IMR-90 (cell line): ENCODE measurements at regions not wholly inside any gene's neighbourhood (a gene's known extent, or its start where the extent isn't known, plus 50 kb on each side); places are given as distances from the start of the nearest gene placed in this dataset.

Source experiments
- ATAC-seq: fragments of 200-7000 bp; cut with Tn5 transposase; 2 replicates; pipeline ENCODE4 v1.9.1; 2020; ENCODE audit warnings: low read depth, mild to moderate bottlenecking, moderate library complexity
- BruUV-seq: library from RNA; stranded (reverse); fragments of 400-500 nt; replicated peaks from 2 replicates; lab custom pipeline; 2021; lab: Mats Ljungman, UMichigan
- CTCF ChIA-PET: fragments of 300-600 bp; formaldehyde crosslinking; extraction: SDS; loops from one replicate; lab custom pipeline; 2021; ENCODE audit warnings: antibody characterized with exemption; lab: Yijun Ruan, JAX
- POLR2A ChIA-PET: fragments of 300-600 bp; sonication (Branson Sonifier 250); formaldehyde crosslinking; loops from one replicate; lab custom pipeline; 2022; ENCODE audit warnings: antibody characterized with exemption; ENCODE audit not compliant: unreplicated experiment; lab: Charles Lee
- DNase-seq: peaks from one replicate; pipeline ENCODE4 v3.0.0; 2013
- H2AFZ ChIP-seq: replicated peaks from 2 replicates; pipeline ENCODE3; 2013; ENCODE audit warnings: low read length, mild to moderate bottlenecking; ENCODE audit not compliant: poor library complexity
- H2AK5ac ChIP-seq: 2 replicates; pipeline ENCODE4 v1.6.1; 2013; ENCODE audit warnings: low read depth, low read length, inconsistent platforms
- H2AK9ac ChIP-seq: replicated peaks from 2 replicates; pipeline ENCODE3; 2013; ENCODE audit warnings: mild to moderate bottlenecking, low read depth, low read length, moderate library complexity; ENCODE audit not compliant: poor library complexity
- H2BK120ac ChIP-seq: 2 replicates; pipeline ENCODE4 v1.6.1; 2013; ENCODE audit warnings: low read depth, low read length, inconsistent platforms
- H2BK15ac ChIP-seq: 3 replicates; pipeline ENCODE4 v1.6.1; 2013; ENCODE audit warnings: low read depth, low read length, inconsistent platforms
- H2BK20ac ChIP-seq: 2 replicates; pipeline ENCODE4 v1.6.1; 2013; ENCODE audit warnings: low read depth, mild to moderate bottlenecking, inconsistent platforms, low read length, moderate library complexity
- H2BK5ac ChIP-seq: 2 replicates; pipeline ENCODE4 v1.6.1; 2013; ENCODE audit warnings: mild to moderate bottlenecking, low read depth, low read length, inconsistent platforms; ENCODE audit not compliant: poor library complexity, severe bottlenecking
- H3K14ac ChIP-seq: replicated peaks from 2 replicates; pipeline ENCODE4 v1.6.1; 2013; ENCODE audit warnings: low read depth, low read length, inconsistent platforms
- H3K18ac ChIP-seq: 2 replicates; pipeline ENCODE4 v1.6.1; 2013; ENCODE audit warnings: low read depth, low read length, control low read depth
- H3K23ac ChIP-seq: 2 replicates; pipeline ENCODE4 v1.6.1; 2013; ENCODE audit warnings: low read depth, low read length, inconsistent platforms
- H3K27ac ChIP-seq: 2 replicates; pipeline ENCODE4 v1.5.1; 2013; ENCODE audit warnings: mild to moderate bottlenecking, control low read depth, low read length; ENCODE audit not compliant: insufficient read depth
- H3K27me3 ChIP-seq: 2 replicates; pipeline ENCODE4 v1.6.1; 2013; ENCODE audit warnings: low read length; ENCODE audit not compliant: control insufficient read depth, insufficient read depth
- H3K36me3 ChIP-seq: 2 replicates; pipeline ENCODE4 v1.6.1; 2013; ENCODE audit warnings: low read length, mixed read lengths; ENCODE audit not compliant: control insufficient read depth, insufficient read depth
- H3K4ac ChIP-seq: 2 replicates; pipeline ENCODE4 v1.6.1; 2013; ENCODE audit warnings: low read depth, low read length, inconsistent platforms
- H3K4me1 ChIP-seq: 2 replicates; pipeline ENCODE4 v1.6.1; 2013; ENCODE audit warnings: low read length, mixed read lengths; ENCODE audit not compliant: control insufficient read depth, insufficient read depth
- H3K4me2 ChIP-seq: 2 replicates; pipeline ENCODE4 v1.6.1; 2013; ENCODE audit warnings: low read depth, mild to moderate bottlenecking, control low read depth, low read length, moderate library complexity
- H3K4me3 ChIP-seq: 2 replicates; pipeline ENCODE4 v1.5.1; 2013; ENCODE audit warnings: low read depth, mild to moderate bottlenecking, control low read depth, low read length, moderate library complexity; ENCODE audit not compliant: insufficient read depth
- H3K56ac ChIP-seq: 2 replicates; pipeline ENCODE4 v1.6.1; 2013; ENCODE audit warnings: low read length, inconsistent platforms; ENCODE audit not compliant: insufficient read depth; ENCODE audit errors: extremely low read depth
- H3K79me1 ChIP-seq, 2 experiments: 2 replicates each; pipeline ENCODE4 v1.6.1; 2013; ENCODE audit warnings: low read length in 2 of 2, inconsistent platforms in 1 of 2, low read depth in 1 of 2
- H3K9ac ChIP-seq: 2 replicates; pipeline ENCODE4 v1.6.1; 2013; ENCODE audit warnings: low read depth, low read length, control low read depth
- H3K9me1 ChIP-seq: 2 replicates; pipeline ENCODE4 v1.6.1; 2013; ENCODE audit warnings: low read length, inconsistent platforms; ENCODE audit not compliant: insufficient read depth
- H3K9me3 ChIP-seq: 2 replicates; pipeline ENCODE4 v1.6.1; 2013; ENCODE audit warnings: low read length; ENCODE audit not compliant: control insufficient read depth, insufficient read depth
- H4K20me1 ChIP-seq: 2 replicates; pipeline ENCODE4 v1.6.1; 2013; ENCODE audit warnings: low read length, inconsistent platforms; ENCODE audit not compliant: insufficient read depth
- H4K5ac ChIP-seq: 2 replicates; pipeline ENCODE4 v1.6.1; 2013; ENCODE audit warnings: mild to moderate bottlenecking, low read depth, low read length, control low read depth
- H4K8ac ChIP-seq, 2 experiments: 2 replicates each; pipeline ENCODE4 v1.6.1; 2013; ENCODE audit warnings: low read depth in 2 of 2, low read length in 2 of 2, control low read depth in 1 of 2, inconsistent platforms in 1 of 2
- H4K91ac ChIP-seq: 2 replicates; pipeline ENCODE4 v1.6.1; 2013; ENCODE audit warnings: low read depth, low read length, inconsistent platforms; ENCODE audit not compliant: insufficient read depth
- BHLHE40 ChIP-seq: fragments of 150-350 bp; IDR thresholded peaks from 2 replicates; pipeline ENCODE4 v1.6.1; 2016; ENCODE audit warnings: mild to moderate bottlenecking, low read depth, low read length
- CHD1 ChIP-seq: IDR thresholded peaks from 2 replicates; pipeline ENCODE4 v1.6.1; 2012; ENCODE audit warnings: low read depth, low read length, improper control_type of control experiment
- ELK1 ChIP-seq: fragments of 150-350 bp; IDR thresholded peaks from 2 replicates; pipeline ENCODE4 v1.6.1; 2016; ENCODE audit warnings: low read depth, mild to moderate bottlenecking, low read length, moderate library complexity, borderline replicate concordance
- MAFK ChIP-seq: IDR thresholded peaks from 2 replicates; pipeline ENCODE4 v1.6.1; 2012; ENCODE audit warnings: low read depth, low read length, improper control_type of control experiment
- MAZ ChIP-seq: IDR thresholded peaks from 2 replicates; pipeline ENCODE4 v1.6.1; 2012; ENCODE audit warnings: low read depth, mild to moderate bottlenecking, low read length, improper control_type of control experiment, moderate library complexity, borderline replicate concordance
- NFE2L2 ChIP-seq: fragments of 150-350 bp; IDR thresholded peaks from 2 replicates; pipeline ENCODE4 v1.6.1; 2016; ENCODE audit warnings: low read depth, mild to moderate bottlenecking, low read length
- RAD21 ChIP-seq: IDR thresholded peaks from 2 replicates; pipeline ENCODE4 v1.6.1; 2012; ENCODE audit warnings: low read length, improper control_type of control experiment
- RFX5 ChIP-seq: IDR thresholded peaks from 2 replicates; pipeline ENCODE4 v1.8.0; 2012; ENCODE audit warnings: low read depth, mild to moderate bottlenecking, low read length, moderate library complexity
- USF2 ChIP-seq: fragments of 150-350 bp; IDR thresholded peaks from 2 replicates; pipeline ENCODE4 v1.6.1; 2017; ENCODE audit warnings: mild to moderate bottlenecking, antibody characterized with exemption, low read length, low read depth
- WGBS, 2 experiments: methylation state at CpG; one replicate each; pipeline versions ENCODE4 v1.1.5 to v1.1.7; 2013; ENCODE audit warnings: missing lambda C conversion rate in 2 of 2; ENCODE audit not compliant: insufficient read length in 1 of 2; ENCODE audit errors: extremely low coverage in 2 of 2; 5-methylcytosine and 5-hydroxymethylcytosine counted together
- dilution Hi-C: fragments of 300-500 bp; cut with HindIII; formaldehyde crosslinking; loops from one replicate; pipeline ENCODE4 v1.14.3; 2018; ENCODE audit warnings: low sequenced_read_pairs; ENCODE audit not compliant: unreplicated experiment
- in situ Hi-C: fragments of 300-500 bp; cut with MboI; formaldehyde crosslinking; loops from 3 replicates; pipeline ENCODE4 v1.14.3; 2019; ENCODE audit warnings: low sequenced_read_pairs, inconsistent platforms, mixed read lengths
- intact Hi-C: fragments of 100-400 bp; cut with micrococcal nuclease; formaldehyde crosslinking; loops from 2 replicates; pipeline ENCODE4 v1.10.0; 2022

GRCh38 chr10:47217113-47217512 lies 82.9 kb upstream of the GDF10 start:
- Histone ChIP-seq H3K23ac (no peak overlapping the region), H2AK9ac (no peak overlapping the region), H3K9me3 (no peaks in the 10 kb centered on the region), H3K18ac (no peak overlapping the region), H4K20me1 (no peaks in the 10 kb centered on the region), H4K5ac (no peak overlapping the region), H3K27me3 (peaks cover 11% of the 10 kb centered on the region), H3K14ac (no peak overlapping the region), H2BK20ac (no peak overlapping the region), H2BK5ac (no peak overlapping the region), H3K9me1 (no peaks in the 10 kb centered on the region), H3K4ac (no peak overlapping the region), H3K56ac (no peak overlapping the region), H2AK5ac (no peak overlapping the region), H3K4me2 (no peak overlapping the region), H4K8ac (no peak overlapping the region), H4K91ac (no peak overlapping the region), H3K4me3 (no peak overlapping the region), H2AFZ (no peak overlapping the region), H3K27ac (no peak overlapping the region), H3K36me3 (no peaks in the 10 kb centered on the region), H3K9ac (no peak overlapping the region), H3K4me1 (peaks cover 6% of the 10 kb centered on the region; the same call in 1 of the 2 replicates), H3K79me1 (no peaks in the 10 kb centered on the region), H2BK120ac (no peak overlapping the region), H2BK15ac (no peak overlapping the region)
- no CpG with 5 or more reads among the region's 3 CpGs for WGBS, 2 experiments
- ATAC-seq (no peak), DNase-seq (no peak)
- dilution Hi-C loops, result no loop called here
- in situ Hi-C loops, result no loop called here
- BruUV-seq, result no TSS peak
- TF ChIP-seq RFX5 (no peak), USF2 (no peak), NFE2L2 (no peak), CHD1 (no peak), MAFK (no peak), RAD21 (no peak), BHLHE40 (no peak), ELK1 (no peak), MAZ (no peak)
- POLR2A ChIA-PET, result no interaction called here
- CTCF ChIA-PET, result no interaction called here
- intact Hi-C loops, result no loop called here
